ENCODE measurements at regions not wholly inside any gene's neighbourhood (a gene's known extent, or its start where the extent isn't known, plus 50 kb on each side); places are given as distances from the start of the nearest gene placed in this dataset.

DNA sequence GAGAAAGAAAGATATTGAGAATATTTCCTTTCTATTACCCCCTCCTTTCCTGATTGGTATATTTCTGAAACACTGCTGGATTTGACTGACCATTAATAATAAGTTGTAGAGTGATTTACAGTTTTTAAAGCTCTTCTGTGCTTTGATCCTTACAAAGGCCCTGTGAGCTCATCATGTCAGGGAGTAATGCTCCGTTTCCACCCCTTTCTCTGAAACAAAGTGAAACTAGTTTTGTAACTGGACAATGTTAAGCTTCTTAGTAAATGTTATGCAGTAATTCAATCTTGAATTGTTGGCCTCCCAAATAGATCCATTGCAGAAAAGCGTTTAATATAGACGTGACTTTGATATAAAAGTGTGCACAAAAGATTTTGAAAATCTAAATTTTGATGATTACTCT, 190.1 kb upstream of the GNPDA2 start:
- no peaks in the 10 kb centered on the region for H3K36me3 Mint-ChIP-seq (ENCODE audit: insufficient read depth, unreplicated experiment)
- POLR2A ChIA-PET, result no interaction called here
- H3K9me3 Mint-ChIP-seq (ENCODE audit: unreplicated experiment), result no peaks in the 10 kb centered on the region
- BruUV-seq (replicated peaks), result no TSS peak
- no peaks in the 10 kb centered on the region for H3K9me3 ChIP-seq
- intact Hi-C loops (cut with micrococcal nuclease; ENCODE audit: unreplicated experiment), result no loop called here
- H3K27me3 Mint-ChIP-seq (ENCODE audit: insufficient read depth, unreplicated experiment), result no peaks in the 10 kb centered on the region
- H3K4me1 Mint-ChIP-seq (ENCODE audit: low read depth, unreplicated experiment), result no peaks in the 10 kb centered on the region
- DNase-seq, result no peak
- no peak overlapping the region for H3K4me3 Mint-ChIP-seq (ENCODE audit: unreplicated experiment)
- H3K4me1 ChIP-seq, result no peaks in the 10 kb centered on the region
- H3K27ac Mint-ChIP-seq (ENCODE audit: unreplicated experiment), result no peak overlapping the region
- no peak overlapping the region for H3K4me3 ChIP-seq (ENCODE audit: low read depth, low read length)
- H3K36me3 ChIP-seq (ENCODE audit: control insufficient read depth, insufficient read depth, low read length), result no peaks in the 10 kb centered on the region
- no peak for TF ChIP-seq CTCF (IDR thresholded peaks at IDR 0.05; ENCODE audit: insufficient read depth in 1 of 2, low read depth in 1 of 2, low read length in 1 of 2, severe bottlenecking in 1 of 2, unreplicated experiment in 1 of 2)
- H3K27me3 ChIP-seq (replicated peaks; ENCODE audit: control insufficient read depth, insufficient read depth, low read length), result no peaks in the 10 kb centered on the region
- CTCF ChIA-PET, result no interaction called here

- no peak for TF ChIP-seq CTCF (IDR thresholded peaks at IDR 0.05; ENCODE audit: insufficient read depth in 1 of 2, low read depth in 1 of 2, low read length in 1 of 2, severe bottlenecking in 1 of 2, unreplicated experiment in 1 of 2)
- no peak overlapping the region for H3K4me3 Mint-ChIP-seq (ENCODE audit: unreplicated experiment)
- no peaks in the 10 kb centered on the region for H3K4me1 Mint-ChIP-seq (ENCODE audit: low read depth, unreplicated experiment)
- ChIA-PET POLR2A (no interaction called here), CTCF (no interaction called here)
- no peaks in the 10 kb centered on the region for H3K36me3 Mint-ChIP-seq (ENCODE audit: insufficient read depth, unreplicated experiment)
- H3K27me3 ChIP-seq (replicated peaks; ENCODE audit: control insufficient read depth, insufficient read depth, low read length), result no peaks in the 10 kb centered on the region
- no peak overlapping the region for H3K27ac Mint-ChIP-seq (ENCODE audit: unreplicated experiment)
- H3K4me1 ChIP-seq, result no peaks in the 10 kb centered on the region
- no peaks in the 10 kb centered on the region for H3K27me3 Mint-ChIP-seq (ENCODE audit: insufficient read depth, unreplicated experiment)
- BruUV-seq (replicated peaks), result no TSS peak
- H3K4me3 ChIP-seq (ENCODE audit: low read depth, low read length), result no peak overlapping the region
- no peaks in the 10 kb centered on the region for H3K9me3 ChIP-seq
- no peaks in the 10 kb centered on the region for H3K36me3 ChIP-seq (ENCODE audit: control insufficient read depth, insufficient read depth, low read length)
- DNase-seq, result no peak
- no peaks in the 10 kb centered on the region for H3K9me3 Mint-ChIP-seq (ENCODE audit: unreplicated experiment)
- intact Hi-C loops (cut with micrococcal nuclease; ENCODE audit: unreplicated experiment), result no loop called here
Observed at GRCh38 chr4:44914748-44915147, 188.4 kb upstream of the GNPDA2 start.

DNA sequence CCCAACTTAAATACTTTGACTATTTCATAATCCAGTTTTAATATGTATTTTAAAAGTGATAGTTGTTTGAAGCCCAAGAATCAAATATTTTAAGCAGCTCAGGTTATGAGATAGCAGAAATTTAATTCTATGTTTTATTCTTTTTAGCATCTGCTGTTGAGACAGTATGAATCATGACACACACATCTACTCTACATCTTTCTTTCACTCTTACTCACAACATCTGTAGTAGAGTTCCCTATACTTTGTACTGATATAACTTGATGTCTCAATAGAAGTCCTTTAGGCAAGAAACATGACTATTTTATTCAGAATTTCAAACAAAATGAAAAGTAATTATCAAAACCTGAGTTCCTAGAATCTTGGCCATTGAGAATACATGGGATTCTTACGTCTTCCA, 187.9 kb upstream of the GNPDA2 start:
- TF ChIP-seq CTCF (IDR thresholded peaks at IDR 0.05; ENCODE audit: insufficient read depth in 1 of 2, low read depth in 1 of 2, low read length in 1 of 2, severe bottlenecking in 1 of 2, unreplicated experiment in 1 of 2), result no peak
- BruUV-seq (replicated peaks), result no TSS peak
- Mint-ChIP-seq H3K27me3 (ENCODE audit: insufficient read depth, unreplicated experiment) (no peaks in the 10 kb centered on the region), H3K4me1 (ENCODE audit: low read depth, unreplicated experiment) (no peaks in the 10 kb centered on the region), H3K36me3 (ENCODE audit: insufficient read depth, unreplicated experiment) (no peaks in the 10 kb centered on the region), H3K9me3 (ENCODE audit: unreplicated experiment) (no peaks in the 10 kb centered on the region), H3K27ac (ENCODE audit: unreplicated experiment) (no peak overlapping the region), H3K4me3 (ENCODE audit: unreplicated experiment) (no peak overlapping the region)
- intact Hi-C loops (cut with micrococcal nuclease; ENCODE audit: unreplicated experiment), result no loop called here
- CTCF ChIA-PET, result no interaction called here
- Histone ChIP-seq H3K4me3 (ENCODE audit: low read depth, low read length) (no peak overlapping the region), H3K4me1 (no peaks in the 10 kb centered on the region), H3K27me3 (replicated peaks; ENCODE audit: control insufficient read depth, insufficient read depth, low read length) (no peaks in the 10 kb centered on the region), H3K36me3 (ENCODE audit: control insufficient read depth, insufficient read depth, low read length) (no peaks in the 10 kb centered on the region), H3K9me3 (no peaks in the 10 kb centered on the region)
- no peak for DNase-seq
- POLR2A ChIA-PET, result no interaction called here

Data from Caco-2 (cell line).